OCI-LY3 (cell line): ENCODE measurements at regions not wholly inside any gene's neighbourhood (a gene's known extent, or its start where the extent isn't known, plus 50 kb on each side); places are given as distances from the start of the nearest gene placed in this dataset.

Source experiments
- H2AFZ ChIP-seq: fragments of 200-600, 300-600 bp; shearing (Covaris generic); 2 replicates; pipeline ENCODE4 v1.6.0; 2014; ENCODE audit warnings: antibody characterized with exemption, low read depth, low read length
- H3K27ac ChIP-seq: fragments of 200-600, 300-600 bp; sonication (generic); 2 replicates; pipeline ENCODE4 v1.5.1; 2014; ENCODE audit warnings: mild to moderate bottlenecking, low read length, moderate library complexity, mixed read lengths
- H3K27me3 ChIP-seq: fragments of 200-600, 300-600 bp; sonication (generic); 2 replicates; pipeline ENCODE4 v1.6.1; 2014; ENCODE audit warnings: low read depth, low read length, mixed read lengths
- H3K36me3 ChIP-seq: fragments of 200-600, 300-600 bp; sonication (generic); replicated peaks from 2 replicates; pipeline ENCODE3; 2014; ENCODE audit warnings: low read depth, low read length, mixed read lengths
- H3K4me1 ChIP-seq: fragments of 300-600, 200-600 bp; sonication (generic); 2 replicates; pipeline ENCODE4 v1.6.1; 2014; ENCODE audit warnings: low read length, mixed read lengths
- H3K4me2 ChIP-seq: fragments of 200-600, 300-600 bp; sonication (generic); 2 replicates; pipeline ENCODE4 v1.6.1; 2014; ENCODE audit warnings: low read length, mixed read lengths
- H3K4me3 ChIP-seq: fragments of 300-600, 200-600 bp; sonication (generic); 2 replicates; pipeline ENCODE4 v1.5.1; 2014; ENCODE audit warnings: antibody characterized with exemption, mild to moderate bottlenecking, low read length, moderate library complexity
- H3K79me2 ChIP-seq: fragments of 300-600, 200-600 bp; shearing (Covaris generic); 2 replicates; pipeline ENCODE4 v1.6.1; 2014; ENCODE audit warnings: mild to moderate bottlenecking, low read length, mixed read lengths
- H3K9ac ChIP-seq: fragments of 300-600, 200-600 bp; shearing (Covaris generic); 2 replicates; pipeline ENCODE4 v1.6.0; 2014; ENCODE audit warnings: mild to moderate bottlenecking, low read length, moderate library complexity
- H3K9me3 ChIP-seq: fragments of 200-600, 300-600 bp; shearing (Covaris generic); 2 replicates; pipeline ENCODE4 v1.6.1; 2014; ENCODE audit warnings: low read length, mixed read lengths; ENCODE audit not compliant: insufficient read depth
- H4K20me1 ChIP-seq: fragments of 200-600, 300-600 bp; sonication (generic); 2 replicates; pipeline ENCODE4 v1.6.1; 2016; ENCODE audit warnings: low read length, mixed read lengths; ENCODE audit not compliant: insufficient read depth
- CTCF ChIP-seq: fragments of 200-600, 300-600 bp; sonication (generic); IDR thresholded peaks from 2 replicates; pipeline ENCODE4 v1.5.1; 2014; ENCODE audit warnings: antibody characterized with exemption, low read length, low read depth
- EZH2phosphoT487 ChIP-seq: fragments of 200-600 bp; shearing (Covaris generic); IDR thresholded peaks from 2 replicates; pipeline ENCODE4 v1.6.1; 2018; ENCODE audit warnings: antibody characterized with exemption, mixed run types, low read depth

- TF ChIP-seq EZH2phosphoT487 (no peak), CTCF (peak; percentile 25; the same call in 1 of the 2 replicates)
- H4K20me1 ChIP-seq = no peaks in the 10 kb centered on the region
- H3K27ac ChIP-seq = no peak overlapping the region
- no peaks in the 10 kb centered on the region for H3K36me3 ChIP-seq
- H3K9me3 ChIP-seq = no peaks in the 10 kb centered on the region
- H3K79me2 ChIP-seq = no peaks in the 10 kb centered on the region
- H3K4me3 ChIP-seq = no peak overlapping the region
- no peak overlapping the region for H3K4me2 ChIP-seq
- no peaks in the 10 kb centered on the region for H3K27me3 ChIP-seq
- no peaks in the 10 kb centered on the region for H3K4me1 ChIP-seq
- no peak overlapping the region for H2AFZ ChIP-seq
- no peak overlapping the region for H3K9ac ChIP-seq
These were observed 867.8 kb downstream of the SQOR start for GRCh38 chr15:46502667-46503066.

DNA sequence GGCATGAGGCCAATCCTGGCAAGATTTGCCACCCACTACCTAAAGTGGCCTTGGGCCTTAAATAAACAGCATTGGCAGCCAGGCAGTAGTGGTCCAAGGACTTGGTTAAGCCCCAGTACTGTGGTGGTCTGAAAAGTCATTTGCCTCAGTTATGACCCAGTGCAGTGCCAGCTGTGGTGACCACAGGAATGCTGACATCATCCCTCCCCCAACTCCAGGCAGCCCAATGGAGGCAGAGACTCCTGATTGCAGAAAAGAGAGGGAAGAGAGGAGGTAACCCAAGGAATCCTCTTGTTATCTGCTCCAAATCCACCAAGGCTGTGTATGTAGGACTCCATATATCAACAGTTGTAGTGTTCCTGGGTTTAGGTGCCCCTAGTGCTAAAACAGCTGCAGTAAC, 883.6 kb downstream of the SQOR start:
- Histone ChIP-seq H3K79me2 (no peaks in the 10 kb centered on the region), H4K20me1 (no peaks in the 10 kb centered on the region), H3K27me3 (no peaks in the 10 kb centered on the region), H3K27ac (no peak overlapping the region), H2AFZ (no peak overlapping the region), H3K4me2 (no peak overlapping the region), H3K4me1 (no peaks in the 10 kb centered on the region), H3K36me3 (no peaks in the 10 kb centered on the region), H3K4me3 (no peak overlapping the region), H3K9ac (no peak overlapping the region), H3K9me3 (no peaks in the 10 kb centered on the region)
- no peak for TF ChIP-seq EZH2phosphoT487
- TF ChIP-seq CTCF = no peak

DNA sequence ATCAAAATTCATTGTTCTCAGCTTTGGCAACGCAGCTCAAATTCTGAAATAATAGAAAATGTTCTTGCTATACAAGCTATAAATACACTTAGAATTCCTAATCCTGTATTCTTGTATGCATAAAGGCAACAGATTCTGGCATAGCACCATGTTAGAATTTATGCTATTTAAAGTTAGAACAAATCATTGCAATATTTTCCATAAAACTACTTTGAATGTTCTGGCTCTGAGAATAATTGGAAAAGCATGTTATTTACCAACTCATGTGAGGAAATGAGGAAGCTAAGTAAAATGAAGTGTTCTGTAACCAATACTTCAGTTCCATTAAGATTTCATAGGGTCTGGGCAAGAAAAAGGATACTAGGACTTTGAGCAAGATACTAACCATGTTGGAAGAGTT, 888.9 kb downstream of the SQOR start:
- Histone ChIP-seq H3K79me2 (no peaks in the 10 kb centered on the region), H3K9me3 (no peaks in the 10 kb centered on the region), H3K4me2 (no peak overlapping the region), H3K27me3 (no peaks in the 10 kb centered on the region), H3K4me1 (no peaks in the 10 kb centered on the region), H3K27ac (no peak overlapping the region), H2AFZ (no peak overlapping the region), H3K9ac (no peak overlapping the region), H3K36me3 (no peaks in the 10 kb centered on the region), H4K20me1 (no peaks in the 10 kb centered on the region), H3K4me3 (no peak overlapping the region)
- TF ChIP-seq EZH2phosphoT487 (no peak), CTCF (no peak)

GRCh38 chr15:46525984-46526725, 891.3 kb downstream of the SQOR start:
- H3K4me3 ChIP-seq = no peak overlapping the region
- no peaks in the 10 kb centered on the region for H3K27me3 ChIP-seq
- H3K9me3 ChIP-seq = no peaks in the 10 kb centered on the region
- H3K79me2 ChIP-seq = no peaks in the 10 kb centered on the region
- H3K4me2 ChIP-seq = no peak overlapping the region
- no peaks in the 10 kb centered on the region for H3K36me3 ChIP-seq
- H3K4me1 ChIP-seq = no peaks in the 10 kb centered on the region
- no peaks in the 10 kb centered on the region for H4K20me1 ChIP-seq
- H3K27ac ChIP-seq = no peak overlapping the region
- H3K9ac ChIP-seq = no peak overlapping the region
- TF ChIP-seq CTCF (no peak), EZH2phosphoT487 (no peak)
- H2AFZ ChIP-seq = no peak overlapping the region
